ENCODE measurements at regions not wholly inside any gene's neighbourhood (a gene's known extent, or its start where the extent isn't known, plus 50 kb on each side); places are given as distances from the start of the nearest gene placed in this dataset.
A peak's percentile ranks its signal among the peaks of the same experiment; 100 is the strongest.

- Histone ChIP-seq H3K9ac (no peak overlapping the region), H3K9me3 (replicated peaks in 1 of 11) (peaks cover 25 to 34% (median 29%) of the 10 kb centered on the region in 11 experiments), H3K36me3 (no peaks in the 10 kb centered on the region), H4K20me1 (no peaks in the 10 kb centered on the region), H3K4me1 (peaks cover 0 to 9% (median 4%) of the 10 kb centered on the region in 10 experiments; a peak in 9 of 20 replicates), H3K4me2 (peak overlapping the region in 4 of 11 experiments; percentile 4 to 24 (median 14); a peak in 3 of 22 replicates), H3K4me3 (no peak overlapping the region), H3K27me3 (no peaks in the 10 kb centered on the region), H3K27ac (no peak overlapping the region)
- no peak for TF ChIP-seq Cebpa-rat (IDR thresholded peaks at IDR 0.05)
Measured at GRCh38 chr2:152815634-152816257, 97.3 kb downstream of the ARL6IP6 start.

- H3K27ac ChIP-seq, result no peak overlapping the region
- no peaks in the 10 kb centered on the region for H3K36me3 ChIP-seq
- H3K4me1 ChIP-seq, result peaks cover 0 to 9% (median 4%) of the 10 kb centered on the region in 10 experiments; a peak in 9 of 20 replicates
- no peak overlapping the region for H3K9ac ChIP-seq
- no peak overlapping the region for H3K4me3 ChIP-seq
- TF ChIP-seq Cebpa-rat (IDR thresholded peaks at IDR 0.05), result no peak
- H3K27me3 ChIP-seq, result no peaks in the 10 kb centered on the region
- peaks cover 28 to 38% (median 33%) of the 10 kb centered on the region in 11 experiments for H3K9me3 ChIP-seq (replicated peaks in 1 of 11)
- peak overlapping the region in 4 of 11 experiments; percentile 12 to 35 (median 19); a peak in 4 of 22 replicates for H3K4me2 ChIP-seq
- H4K20me1 ChIP-seq, result no peaks in the 10 kb centered on the region
Measured at GRCh38 chr2:152814475-152815030, 96.1 kb downstream of the ARL6IP6 start.

DNA sequence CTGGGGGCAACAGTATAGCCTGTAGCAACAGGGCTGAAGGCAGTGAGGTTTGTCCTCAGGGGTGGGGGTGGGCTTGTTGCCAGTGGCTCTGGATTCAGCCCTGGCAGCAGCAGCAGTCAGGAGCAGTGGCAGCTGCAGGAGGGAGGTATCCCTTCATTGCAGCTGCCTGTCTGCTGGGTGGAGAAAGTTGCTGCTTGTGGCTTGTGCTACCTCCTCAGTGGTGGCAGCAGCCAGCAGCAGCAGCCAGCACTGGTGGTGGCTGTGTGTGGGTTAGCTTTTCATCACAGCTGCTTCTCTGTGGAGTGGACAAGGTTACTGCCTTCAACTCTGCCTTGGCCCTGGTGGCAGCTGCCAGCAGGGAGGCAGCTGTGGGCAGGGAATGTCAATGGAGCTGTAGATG lies 94.9 kb downstream of the ARL6IP6 start:
- Histone ChIP-seq H3K27me3 (no peaks in the 10 kb centered on the region), H4K20me1 (no peaks in the 10 kb centered on the region), H3K4me2 (no peak overlapping the region), H3K9me3 (replicated peaks in 1 of 11) (peaks cover 28 to 38% (median 33%) of the 10 kb centered on the region in 11 experiments), H3K27ac (no peak overlapping the region), H3K36me3 (no peaks in the 10 kb centered on the region), H3K4me3 (no peak overlapping the region), H3K9ac (no peak overlapping the region), H3K4me1 (peaks cover 0 to 9% (median 4%) of the 10 kb centered on the region in 10 experiments; a peak in 9 of 20 replicates)
- TF ChIP-seq Cebpa-rat (IDR thresholded peaks at IDR 0.05), result no peak

Measured in BLaER1 treated with 17β-estradiol and CSF1 and Interleukin-3, amounts not matched to agents 10 nM and 100 nM (cell line).